Right kidney (tissue), 1 donor: ENCODE measurements at regions not wholly inside any gene's neighbourhood (a gene's known extent, or its start where the extent isn't known, plus 50 kb on each side); places are given as distances from the start of the nearest gene placed in this dataset.
"Not testable (repeated sequence)": the region's sequence is repeated elsewhere in the genome, so short reads cannot be mapped to it uniquely, and the experiment has no call there.

ENCODE experiments used
- DNase-seq: peaks from one replicate; pipeline ENCODE4 v3.0.0-alpha.2; 2016

GRCh38 chr3:20618621-20619020 lies 432.6 kb upstream of the SGO1 start:
- DNase-seq, result peak; percentile 2

GRCh38 chr3:20618181-20618580 lies 432.2 kb upstream of the SGO1 start:
- peak; percentile 2 for DNase-seq

DNA sequence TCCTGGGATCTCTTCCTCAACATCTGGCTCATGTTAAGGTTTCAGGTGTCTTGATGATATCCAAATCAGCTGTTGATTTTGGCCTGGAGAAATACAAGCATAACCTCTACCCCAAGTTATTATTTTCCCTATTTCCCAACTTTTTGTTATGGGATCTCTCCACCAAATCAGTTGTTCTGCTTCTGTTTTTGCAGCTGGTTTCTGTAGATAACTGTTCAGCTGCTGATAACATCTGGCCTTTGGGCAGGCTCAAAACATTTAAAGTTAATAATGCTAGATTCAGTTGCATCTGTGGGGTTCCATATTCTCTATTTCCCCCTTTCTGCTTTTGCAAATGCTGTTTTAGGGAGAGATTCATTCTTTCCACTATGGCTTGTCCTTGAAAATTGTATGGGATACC lies 430.0 kb upstream of the SGO1 start:
- not testable (repeated sequence) for DNase-seq

DNA sequence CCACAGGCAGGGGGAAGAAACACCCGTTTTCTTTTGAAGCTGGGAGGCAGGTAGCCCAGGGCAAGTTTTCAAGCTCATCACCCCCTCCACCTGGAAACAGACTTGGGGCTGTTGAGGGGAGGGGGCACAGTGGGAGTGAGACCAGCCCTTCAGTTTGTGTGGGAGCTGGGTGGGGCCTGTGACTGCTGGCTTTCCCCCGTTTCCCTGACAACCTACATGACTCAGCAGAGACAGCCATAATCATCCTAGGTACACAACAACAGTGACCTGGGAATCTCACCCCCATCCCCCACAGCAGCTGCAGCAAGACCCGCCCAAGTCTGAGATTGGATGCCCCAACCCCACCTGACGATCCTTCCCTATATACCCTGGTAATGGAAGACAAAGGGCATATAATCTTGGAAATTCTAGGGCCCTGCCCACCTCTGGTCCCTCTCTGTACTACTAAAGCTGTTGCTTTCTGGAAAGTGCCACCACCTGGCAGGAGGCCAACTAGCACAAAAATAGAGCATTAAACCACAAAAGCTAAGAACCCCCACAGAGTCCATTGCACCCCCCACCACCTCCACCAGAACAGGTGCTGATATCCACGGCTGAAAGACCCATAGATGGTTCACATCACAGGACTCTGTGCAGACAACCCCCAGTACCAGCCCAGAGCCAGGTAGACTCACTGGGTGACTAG lies 422.2 kb upstream of the SGO1 start:
- no peak for DNase-seq

DNA sequence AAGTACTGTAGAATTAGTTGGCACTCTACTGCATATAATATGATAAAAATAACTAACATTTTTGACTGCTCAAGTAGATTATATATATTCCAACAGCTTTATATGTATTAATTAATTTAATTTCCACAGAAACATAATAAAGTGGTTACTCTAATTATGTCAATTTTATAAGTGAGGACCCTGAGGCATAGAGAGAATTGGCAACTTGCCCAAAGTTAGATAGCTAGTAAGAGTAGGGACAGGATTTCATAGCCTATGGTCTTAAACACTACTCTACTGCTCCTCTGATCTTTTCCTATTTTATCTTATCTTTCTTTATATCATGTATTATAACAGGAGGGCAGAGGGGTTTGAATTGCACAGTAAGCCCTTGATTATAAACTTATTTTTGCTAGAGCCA lies 418.7 kb upstream of the SGO1 start:
- DNase-seq, result no peak

- DNase-seq, result no peak
Observed at GRCh38 chr3:20589275-20589674, 403.3 kb upstream of the SGO1 start.

- DNase-seq, result no peak
Observed at GRCh38 chr3:20588781-20589180, 402.8 kb upstream of the SGO1 start.

- no peak for DNase-seq
Observed at GRCh38 chr3:20583648-20584047, 397.6 kb upstream of the SGO1 start.

- no peak for DNase-seq
Observed at GRCh38 chr3:20576228-20576627, 390.2 kb upstream of the SGO1 start.

DNA sequence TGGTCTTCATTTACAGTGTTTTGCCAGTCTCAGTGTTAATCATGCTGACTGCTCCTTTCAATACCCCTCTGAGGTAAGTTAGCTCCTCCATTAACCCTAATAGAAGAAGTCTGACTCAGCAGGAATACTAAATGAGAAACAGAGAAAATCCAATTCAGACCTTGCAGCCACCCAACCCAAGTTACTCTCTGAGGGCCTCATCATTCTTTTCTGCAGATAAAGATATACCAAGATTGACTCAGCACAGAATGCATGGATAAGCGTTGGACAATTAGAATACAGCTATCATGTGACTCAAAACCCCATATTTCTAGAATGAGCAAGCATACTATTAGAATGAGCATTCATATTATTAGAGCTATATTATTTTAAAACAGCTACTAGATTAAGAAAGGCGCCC lies 389.1 kb upstream of the SGO1 start:
- DNase-seq, result no peak

DNA sequence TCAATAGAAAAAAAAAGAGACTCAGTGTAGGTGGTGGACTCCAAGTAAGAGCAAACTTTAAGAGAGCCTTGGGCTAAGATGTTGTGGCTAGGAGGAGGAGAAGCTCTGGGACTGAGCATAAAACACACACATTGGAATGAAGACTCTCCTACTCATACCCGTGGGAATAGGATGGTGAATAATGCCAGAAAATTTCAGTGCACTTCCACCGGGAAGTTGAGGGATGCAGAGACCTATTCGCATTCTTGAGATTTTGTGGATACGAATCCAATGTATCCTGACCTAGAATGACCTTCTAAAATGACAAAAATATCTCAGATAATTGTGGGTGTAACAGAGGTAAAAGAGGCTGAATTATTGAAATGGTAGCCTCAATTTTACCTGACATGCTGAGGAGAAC lies 388.7 kb upstream of the SGO1 start:
- DNase-seq, result no peak

- no peak for DNase-seq
Observed at GRCh38 chr3:20573175-20573574, 387.2 kb upstream of the SGO1 start.

DNA sequence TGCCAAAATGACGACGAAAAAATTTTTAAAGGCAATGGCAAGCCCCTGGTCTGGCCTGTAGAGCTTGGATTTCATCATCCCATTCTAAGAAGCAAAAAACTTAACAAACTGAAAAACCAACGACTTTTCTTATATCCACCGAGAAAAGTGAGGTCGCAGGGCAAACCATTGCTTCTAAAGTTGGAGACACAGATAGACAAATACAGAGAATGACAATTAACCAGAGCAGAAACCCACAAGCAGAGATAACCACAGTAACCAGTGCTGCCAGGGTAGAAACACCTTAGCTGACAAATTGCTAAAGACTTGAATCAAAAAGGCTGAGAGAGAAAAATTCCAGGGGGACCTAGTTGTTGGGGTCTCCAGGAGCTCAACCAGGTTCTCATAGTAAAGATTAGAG lies 386.5 kb upstream of the SGO1 start:
- no peak for DNase-seq

DNA sequence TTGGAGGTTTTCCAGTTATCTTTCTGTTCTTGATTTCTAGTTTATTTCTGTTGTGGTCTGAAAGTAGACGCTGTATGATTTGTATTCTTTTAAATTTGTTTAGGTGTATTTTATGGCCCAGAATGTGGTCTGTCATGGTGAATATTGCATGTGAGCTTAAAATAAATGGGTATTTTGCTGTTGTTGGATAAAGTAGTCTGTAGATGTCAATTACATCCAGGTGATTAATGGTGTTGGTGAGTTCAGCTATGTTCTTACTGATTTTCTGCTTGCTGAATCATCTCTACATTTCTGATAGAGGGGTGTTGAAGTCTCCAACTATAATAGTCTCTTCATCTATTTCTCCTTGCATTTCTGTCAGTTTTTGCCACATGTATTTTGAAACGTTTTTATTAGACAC lies 383.3 kb upstream of the SGO1 start:
- DNase-seq, result no peak

DNA sequence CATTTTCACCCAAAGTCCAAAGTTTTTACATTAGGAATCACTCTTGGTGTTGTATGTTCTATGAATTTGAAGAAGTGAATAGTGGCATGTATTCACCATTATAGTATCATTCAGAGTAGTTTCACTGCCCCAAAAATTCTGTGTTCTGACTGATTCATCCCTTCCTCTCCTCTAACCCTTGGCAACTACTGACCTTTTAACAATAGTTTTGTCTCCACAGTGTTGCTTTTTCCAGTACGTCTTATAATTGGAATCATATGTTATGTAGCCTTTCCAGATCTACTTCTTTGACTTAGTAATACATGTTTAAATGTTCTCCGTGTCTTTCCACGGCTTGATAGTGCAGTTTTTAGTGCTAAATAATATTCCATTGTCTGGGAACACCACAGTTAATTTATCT lies 379.0 kb upstream of the SGO1 start:
- DNase-seq, result no peak

- DNase-seq, result no peak
Observed at GRCh38 chr3:20563985-20564384, 378.0 kb upstream of the SGO1 start.

- DNase-seq, result no peak
Observed at GRCh38 chr3:20563251-20563650, 377.2 kb upstream of the SGO1 start.

DNA sequence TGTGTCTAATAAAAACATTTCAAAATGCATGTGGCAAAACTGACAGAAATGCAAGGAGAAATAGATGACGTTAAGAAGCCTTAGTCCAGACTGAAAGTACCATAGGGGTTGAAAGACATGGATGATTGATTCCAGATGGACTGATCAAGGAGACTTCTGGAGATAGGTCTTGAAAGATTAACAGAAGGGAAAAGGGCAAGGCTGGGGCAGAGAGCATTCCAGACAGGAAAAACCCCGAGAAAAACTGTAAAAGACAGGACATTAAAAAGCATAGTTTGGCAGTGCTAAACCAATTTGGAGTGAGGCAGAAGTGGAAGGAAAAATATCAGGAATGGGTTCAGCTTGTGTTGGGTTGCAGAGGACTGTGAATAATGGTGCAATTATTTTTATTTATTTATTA lies 375.2 kb upstream of the SGO1 start:
- DNase-seq, result no peak

- DNase-seq, result not testable (repeated sequence)
Observed at GRCh38 chr3:20560446-20560845, 374.4 kb upstream of the SGO1 start.

- no peak for DNase-seq
Observed at GRCh38 chr3:20558161-20558560, 372.2 kb upstream of the SGO1 start.

DNA sequence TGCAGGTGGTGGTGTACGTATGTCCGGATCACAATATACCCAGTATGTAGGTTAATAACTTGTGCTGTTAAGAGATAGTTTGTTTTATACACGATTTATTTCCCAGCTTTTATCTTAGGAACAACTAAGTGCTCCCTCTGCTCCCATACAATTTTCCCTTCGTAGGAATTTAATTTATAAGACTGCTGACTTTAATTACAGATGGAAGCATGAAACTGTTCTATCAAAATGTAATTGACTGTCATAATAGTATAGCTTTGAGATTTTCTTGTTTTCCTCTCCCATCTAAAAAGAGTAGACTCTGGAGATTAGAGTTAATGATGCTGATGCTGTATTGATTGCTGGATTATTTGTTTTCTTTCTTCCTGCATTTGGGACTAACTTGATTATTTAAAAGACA lies 370.7 kb upstream of the SGO1 start:
- DNase-seq, result no peak

- no peak for DNase-seq
Observed at GRCh38 chr3:20552605-20553275, 366.7 kb upstream of the SGO1 start.

- DNase-seq, result not testable (repeated sequence)
Observed at GRCh38 chr3:20547361-20548269, 361.6 kb upstream of the SGO1 start.
